NCI-H2171 (cell line): ENCODE measurements at regions not wholly inside any gene's neighbourhood (a gene's known extent, or its start where the extent isn't known, plus 50 kb on each side); places are given as distances from the start of the nearest gene placed in this dataset.
"Not testable (repeated sequence)": the region's sequence is repeated elsewhere in the genome, so short reads cannot be mapped to it uniquely, and the experiment has no call there.

Experiments used
- DNase-seq: peaks from one replicate; lab custom pipeline; 2025; lab: John Stamatoyannopoulos, UW

DNA sequence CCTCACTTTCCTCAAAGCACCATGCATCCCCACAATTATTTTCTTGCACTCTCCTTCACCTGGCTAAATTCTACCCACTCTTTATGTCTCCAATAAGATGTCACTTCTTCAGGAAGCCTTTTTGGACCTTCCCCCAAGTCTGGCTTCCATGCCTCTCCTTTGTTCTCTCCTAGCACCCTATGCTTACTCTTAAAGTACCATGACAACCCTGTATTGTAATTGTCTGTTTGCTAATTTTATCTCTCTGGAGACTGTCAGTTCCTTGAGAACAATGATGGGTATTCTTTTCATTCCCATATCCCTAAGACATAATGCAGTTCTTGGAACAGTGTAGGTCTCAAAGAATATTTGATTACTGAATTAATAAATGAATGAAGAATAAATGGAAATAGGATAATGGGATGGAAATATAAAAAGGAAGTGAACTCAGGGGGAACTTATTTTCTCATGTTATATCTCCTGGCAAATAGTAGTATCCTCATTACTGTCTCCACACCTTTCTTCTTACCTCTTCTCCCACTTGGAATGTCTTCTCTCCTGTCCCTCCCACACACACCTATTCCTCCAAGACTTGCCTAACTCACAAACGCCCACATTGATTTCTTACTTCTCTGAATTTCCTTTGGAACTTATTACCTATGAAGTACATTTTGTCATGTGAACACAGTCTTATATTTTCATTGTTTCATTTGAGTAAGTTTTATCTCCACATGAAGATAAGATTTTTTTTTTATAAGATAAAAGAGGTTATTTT is 499.1 kb downstream of the NFIB start:
- no peak for DNase-seq

DNA sequence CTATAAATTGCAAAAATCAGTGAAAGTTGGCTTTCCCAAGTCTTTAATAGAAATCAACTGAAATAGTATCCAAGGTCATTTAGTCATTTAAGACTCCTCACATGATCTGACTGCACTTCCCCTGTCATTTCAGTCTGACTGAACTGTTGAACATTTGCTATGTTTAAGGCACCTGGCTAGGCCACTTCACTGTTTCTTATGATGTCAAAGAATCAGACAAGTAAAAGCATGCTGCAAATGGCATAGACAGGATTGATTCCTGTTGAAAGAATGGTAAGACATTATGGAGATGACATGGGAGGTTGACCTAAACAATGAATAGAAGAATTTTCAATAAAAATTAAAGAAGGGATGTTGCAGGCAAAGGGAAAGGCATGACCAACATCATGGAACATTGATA is 502.1 kb downstream of the NFIB start:
- no peak for DNase-seq

DNA sequence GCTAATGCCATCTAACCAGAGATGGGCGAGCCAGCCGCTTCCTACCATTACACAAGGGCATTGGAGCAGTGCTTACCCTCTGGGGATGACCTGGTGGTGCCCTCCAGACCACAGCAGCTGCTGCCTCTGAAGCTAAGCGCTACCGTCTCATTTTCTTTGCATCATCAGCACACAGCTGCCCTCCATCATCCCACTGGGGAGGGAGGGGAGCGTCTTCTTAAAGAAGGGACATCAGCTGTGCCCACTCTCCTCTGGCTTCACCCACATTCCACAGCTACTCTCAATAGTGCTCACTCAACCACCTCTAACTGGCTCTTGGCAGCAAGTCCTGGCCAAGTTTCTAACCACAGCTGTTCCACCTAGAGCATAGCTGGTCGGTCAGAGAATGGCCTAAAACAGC is 503.4 kb downstream of the NFIB start:
- DNase-seq, result no peak

DNA sequence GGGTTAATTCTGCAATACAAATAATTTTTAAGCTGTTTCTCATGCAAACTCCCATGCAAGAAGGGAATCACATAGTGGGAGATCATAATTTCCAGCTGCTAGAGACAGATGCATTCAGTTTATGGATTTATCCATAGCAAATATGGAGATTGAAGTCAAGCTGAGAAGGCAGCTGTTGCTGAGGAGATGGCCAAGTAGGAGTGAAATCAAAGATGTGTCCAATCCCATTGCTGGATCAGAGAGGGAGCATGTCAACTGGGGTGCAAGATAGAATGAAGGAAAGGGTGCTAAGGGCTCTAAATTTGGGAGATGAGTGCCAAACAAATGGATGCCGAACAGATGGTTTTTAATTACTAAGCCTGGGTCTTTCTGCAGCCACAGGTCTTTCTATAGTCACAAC is 504.5 kb downstream of the NFIB start:
- no peak for DNase-seq

DNA sequence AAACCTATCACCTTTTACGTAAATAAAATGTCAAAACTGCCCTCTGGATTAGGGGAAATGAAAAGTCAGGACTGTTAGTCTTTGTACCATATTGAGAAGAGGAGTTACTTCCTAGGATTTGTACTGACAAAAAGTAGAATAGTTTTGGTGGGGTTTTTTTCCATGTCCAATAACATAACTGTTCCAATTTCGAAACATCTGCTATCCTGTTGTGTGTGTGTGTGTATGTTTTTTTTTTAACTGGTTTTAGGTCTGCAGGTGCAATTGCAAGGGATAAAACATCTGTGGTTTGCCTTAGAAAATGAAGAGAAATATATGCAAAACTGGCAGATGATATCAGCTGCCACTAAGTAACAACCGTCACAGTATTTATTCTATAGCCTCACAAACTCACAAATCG is 506.8 kb downstream of the NFIB start:
- no peak for DNase-seq

DNA sequence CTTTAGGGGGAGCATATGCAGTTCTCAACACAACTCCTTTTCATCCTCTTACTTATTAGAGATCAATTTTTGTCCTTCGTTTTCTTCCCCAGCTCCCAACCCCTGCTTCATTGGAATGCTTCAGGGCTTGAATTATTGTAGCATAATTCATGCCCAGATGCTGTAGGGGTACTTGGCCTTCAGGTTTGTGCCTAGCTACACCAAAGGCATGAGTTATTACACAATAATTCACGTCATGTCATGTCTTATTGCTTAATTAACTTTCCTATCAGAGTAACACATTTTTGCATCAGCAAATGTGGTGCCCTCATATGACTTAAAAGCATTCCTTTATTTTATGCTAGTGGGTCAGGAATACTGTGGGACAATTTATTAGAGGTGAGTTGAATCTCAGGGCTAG is 507.2 kb downstream of the NFIB start:
- DNase-seq, result no peak

DNA sequence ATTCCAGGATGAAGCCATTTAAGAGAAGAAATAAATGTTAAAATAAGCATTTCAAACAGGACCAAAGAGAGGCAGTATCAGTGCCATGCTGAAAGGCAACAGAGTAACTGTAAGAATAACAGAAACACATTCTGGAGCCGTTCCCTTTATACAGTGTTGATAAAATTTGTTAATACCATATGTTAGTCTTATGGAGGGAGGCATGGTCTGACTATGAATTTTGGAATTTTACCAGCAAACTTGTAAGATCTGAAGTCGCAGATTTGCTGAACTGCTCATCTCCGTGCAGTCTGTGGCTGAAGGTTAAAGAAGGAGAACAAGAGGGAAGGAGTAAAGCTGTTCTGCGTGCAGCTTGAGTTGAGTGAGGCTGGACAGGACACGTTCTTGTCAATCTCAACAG is 508.4 kb downstream of the NFIB start:
- DNase-seq, result no peak

DNA sequence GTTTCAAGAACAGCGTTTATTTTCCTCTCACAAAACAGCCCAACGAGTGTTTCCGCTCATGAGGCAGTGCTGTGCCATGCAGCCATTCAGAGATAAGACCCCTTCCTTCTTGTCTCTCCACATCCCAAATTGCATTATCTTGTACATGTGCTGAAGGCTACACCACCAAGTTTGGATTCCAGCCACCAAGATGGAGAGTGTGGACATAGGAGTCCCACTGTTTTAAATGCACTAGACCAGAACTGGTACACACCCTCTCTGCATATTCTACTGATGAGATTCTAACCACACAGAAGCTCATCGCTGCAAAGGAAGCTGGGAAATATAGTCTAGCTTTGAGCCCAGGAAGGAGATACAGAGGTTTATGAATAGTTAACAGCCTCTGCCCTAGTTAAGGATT is 509.4 kb downstream of the NFIB start:
- DNase-seq, result no peak

DNA sequence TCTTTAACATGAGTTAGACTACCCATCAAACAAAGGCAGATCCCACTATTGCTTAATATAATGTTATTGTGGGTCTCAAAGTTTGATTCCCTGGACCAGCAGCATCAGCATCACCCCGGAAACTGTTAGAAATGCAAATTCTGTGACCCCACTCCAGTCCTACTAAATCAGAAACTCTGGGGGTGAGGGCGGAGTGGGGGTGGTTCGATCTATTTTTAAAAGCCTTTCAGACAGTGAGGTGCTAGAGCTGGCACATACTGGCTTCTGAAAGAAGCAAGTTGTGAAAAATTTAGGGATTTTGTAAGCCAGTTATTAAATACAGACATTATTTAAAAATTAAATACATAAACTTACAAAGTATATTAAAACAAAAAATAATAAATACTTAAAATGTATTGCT is 513.2 kb downstream of the NFIB start:
- no peak for DNase-seq

DNA sequence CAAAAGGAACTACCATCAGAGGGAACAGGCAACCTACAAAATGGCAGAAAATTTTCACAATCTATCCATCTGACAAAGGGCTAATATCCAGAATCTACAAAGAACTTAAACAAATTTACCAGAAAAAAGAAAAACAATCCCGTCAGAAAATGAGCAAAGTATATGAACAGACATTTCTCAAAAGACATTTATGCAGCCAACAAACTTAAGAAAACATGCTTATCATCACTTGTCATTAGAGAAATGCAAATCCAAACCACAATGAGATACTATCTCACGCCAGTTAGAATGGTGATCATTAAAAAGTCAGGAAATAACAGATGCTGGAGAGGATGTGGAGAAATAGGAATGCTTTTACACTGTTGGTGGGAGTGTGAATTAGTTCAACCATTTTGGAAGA is 516.2 kb downstream of the NFIB start:
- DNase-seq, result not testable (repeated sequence)

DNA sequence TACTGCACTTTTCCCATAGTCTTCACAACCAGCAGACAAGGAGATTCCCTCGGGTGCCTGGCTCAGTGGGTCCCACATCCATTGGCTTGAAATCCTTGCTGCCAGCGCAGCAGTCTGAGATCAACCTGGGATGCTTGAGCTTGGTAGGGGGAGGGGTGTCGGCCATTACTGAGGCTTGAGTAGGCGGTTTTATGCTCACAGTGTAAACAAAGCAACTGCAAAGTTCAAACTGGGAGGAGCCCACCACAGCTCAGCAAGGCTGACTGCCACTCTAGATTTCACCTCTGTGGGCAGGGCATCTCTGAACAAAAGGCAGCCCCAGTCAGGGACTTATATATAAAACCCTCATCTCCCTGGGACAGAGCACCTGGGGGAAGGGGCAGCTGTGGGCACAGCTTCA is 512.3 kb upstream of the MPDZ start:
- no peak for DNase-seq

DNA sequence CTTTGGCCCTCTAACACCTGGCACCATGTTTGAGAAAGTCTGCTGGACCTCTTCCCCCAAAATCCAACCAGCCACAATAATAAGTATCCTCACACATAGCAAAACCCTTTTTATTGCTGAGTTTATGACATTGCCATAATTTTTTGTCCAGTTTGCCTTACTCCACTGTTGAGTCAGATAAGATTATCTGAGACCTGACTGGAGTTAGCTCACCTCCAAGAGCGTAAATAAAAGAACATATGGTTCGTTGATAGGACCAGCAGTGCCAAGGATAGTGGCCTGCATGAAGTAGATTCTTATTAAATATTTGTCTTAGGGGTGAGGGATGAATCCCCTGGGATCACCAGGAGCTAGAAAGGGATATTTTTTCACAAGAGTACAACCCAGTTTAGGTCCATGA is 510.6 kb upstream of the MPDZ start:
- no peak for DNase-seq

DNA sequence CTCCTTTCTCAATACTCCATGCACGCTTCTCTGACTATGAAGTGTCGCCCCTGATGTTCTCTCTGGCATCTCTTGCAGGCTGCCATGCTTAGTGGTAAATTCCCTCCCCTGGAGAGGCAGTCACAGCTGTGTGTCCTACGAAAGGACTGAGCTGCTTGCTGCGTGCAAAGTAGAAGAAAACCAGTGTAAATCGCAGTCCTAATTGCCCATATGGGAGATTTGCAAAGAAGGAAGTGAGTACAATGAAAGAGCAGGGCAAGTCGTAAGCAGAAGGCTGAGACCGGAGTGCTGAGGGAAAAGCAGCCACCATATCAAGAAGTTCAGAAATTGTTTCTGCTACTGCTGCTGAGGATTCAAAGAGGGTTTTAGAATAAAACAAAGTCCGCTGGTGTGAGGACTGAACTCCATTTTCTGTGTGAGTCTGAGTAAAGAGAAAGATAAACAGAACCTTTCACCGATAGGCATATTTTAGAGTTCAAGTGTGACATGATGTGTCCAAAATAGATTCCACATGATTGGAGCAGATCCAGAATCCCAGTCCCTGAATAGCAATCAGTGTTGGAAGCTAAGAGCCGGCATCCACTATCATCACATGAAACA is 507.8 kb upstream of the MPDZ start:
- DNase-seq, result no peak

DNA sequence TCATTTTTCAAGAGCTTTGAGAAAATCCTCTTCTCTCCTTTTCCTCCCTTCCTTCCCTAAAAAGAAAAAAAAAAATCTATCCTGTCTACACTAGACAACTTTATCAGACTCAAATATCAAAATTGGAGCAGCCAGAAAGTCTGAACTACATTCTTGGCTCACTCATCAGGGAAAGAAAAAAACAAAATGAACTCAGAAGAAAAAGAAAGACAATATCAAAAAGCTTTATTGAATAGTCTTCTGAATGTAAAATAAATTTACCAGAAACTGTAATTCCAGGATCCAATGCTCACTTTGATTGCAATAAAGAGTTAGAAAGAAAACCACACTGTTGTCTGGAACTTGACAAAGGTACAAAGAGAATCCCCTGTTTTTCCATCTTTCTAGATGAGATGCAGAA is 507.2 kb upstream of the MPDZ start:
- no peak for DNase-seq

DNA sequence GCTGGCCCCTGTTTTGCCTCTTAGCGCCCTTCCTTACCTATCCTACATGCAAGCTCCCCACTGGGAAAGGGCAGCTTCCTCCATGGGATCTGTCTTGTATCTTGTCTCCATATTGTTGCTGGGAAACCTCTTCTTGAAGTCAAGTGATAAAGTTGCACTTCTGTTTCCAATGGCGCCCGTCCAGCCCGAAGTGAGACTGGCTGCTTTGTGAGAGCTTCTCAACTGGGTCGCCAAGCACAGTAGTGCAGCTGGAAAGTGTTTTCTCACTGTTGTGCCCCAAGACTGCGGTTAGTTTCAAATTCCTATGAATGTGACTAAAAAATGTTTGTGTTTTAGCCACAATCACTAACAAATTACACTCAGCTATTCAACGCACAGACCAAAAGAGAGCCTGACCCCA is 506.6 kb upstream of the MPDZ start:
- DNase-seq, result no peak

DNA sequence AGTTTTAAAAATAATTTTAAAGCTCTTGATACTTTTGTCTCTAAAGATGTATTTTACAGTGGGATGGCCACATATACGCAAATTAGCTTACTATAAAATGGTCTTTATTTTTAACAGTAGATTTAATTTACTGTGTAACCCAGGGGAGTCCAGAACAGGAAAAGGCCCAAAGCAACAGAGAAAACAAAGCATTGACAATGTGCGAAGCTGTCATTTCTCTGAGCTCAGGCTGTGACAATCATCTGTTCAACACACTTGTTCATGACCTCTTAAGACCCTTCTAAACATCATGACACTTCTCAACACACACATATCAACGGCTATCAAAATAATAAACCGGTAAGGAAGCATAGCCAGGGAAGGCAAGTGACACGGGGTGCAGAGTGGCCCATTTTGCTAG is 499.6 kb upstream of the MPDZ start:
- no peak for DNase-seq

DNA sequence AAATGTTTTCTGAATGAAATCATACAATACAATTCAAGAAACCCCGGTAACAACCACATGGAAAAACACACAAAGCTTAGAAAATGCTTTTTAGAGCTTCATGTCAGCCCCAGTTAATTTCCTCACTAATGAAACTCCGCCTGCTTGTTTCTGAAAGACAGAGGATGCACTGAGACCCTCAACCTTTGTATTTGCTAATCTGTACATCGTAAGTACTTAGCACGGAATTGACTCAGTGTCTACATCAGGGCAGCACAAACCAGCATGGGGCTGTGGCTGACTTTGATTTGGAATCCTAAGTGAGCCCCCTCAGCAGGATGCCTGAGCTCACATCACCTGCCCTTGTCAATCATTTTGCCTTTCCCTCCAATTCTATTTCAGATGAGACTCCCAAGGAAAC is 499.1 kb upstream of the MPDZ start:
- DNase-seq, result no peak

DNA sequence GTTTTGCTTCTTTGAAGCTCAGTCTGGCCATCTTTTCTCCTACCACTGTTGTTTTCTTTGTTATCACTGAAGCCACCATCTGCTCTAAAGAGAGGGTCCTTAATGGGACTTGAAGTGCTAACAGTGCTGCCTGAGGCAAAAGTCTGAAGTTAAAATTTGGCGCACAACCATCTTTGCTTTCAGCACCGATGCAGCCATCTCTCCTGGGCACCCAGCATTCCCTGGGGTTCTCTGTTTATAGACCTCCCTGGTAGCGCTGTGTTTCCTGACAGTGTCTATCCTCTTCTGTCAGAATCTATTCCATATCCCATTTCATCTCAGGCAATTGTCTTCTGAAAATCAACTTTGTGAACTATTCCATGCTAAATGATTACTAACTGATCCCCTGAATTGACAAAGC is 491.5 kb upstream of the MPDZ start:
- DNase-seq, result no peak

DNA sequence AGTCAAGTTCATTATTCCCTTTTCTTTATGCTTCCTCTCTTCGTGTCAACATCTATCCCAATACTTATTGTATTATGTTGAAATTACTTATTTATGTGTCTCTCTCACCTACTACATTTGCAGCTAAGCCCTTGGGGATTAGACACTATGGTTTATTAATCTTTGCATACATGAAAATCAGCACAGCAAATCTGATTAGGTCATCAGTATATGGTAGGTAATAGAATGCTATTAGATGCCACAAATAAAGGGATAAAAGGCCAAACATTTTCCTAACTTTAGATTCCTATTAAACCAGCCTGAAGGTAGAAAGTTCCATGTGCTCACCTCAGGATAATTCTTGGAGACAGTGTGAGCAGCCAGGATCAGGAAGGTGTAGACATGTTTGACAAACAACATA is 490.1 kb upstream of the MPDZ start:
- no peak for DNase-seq

DNA sequence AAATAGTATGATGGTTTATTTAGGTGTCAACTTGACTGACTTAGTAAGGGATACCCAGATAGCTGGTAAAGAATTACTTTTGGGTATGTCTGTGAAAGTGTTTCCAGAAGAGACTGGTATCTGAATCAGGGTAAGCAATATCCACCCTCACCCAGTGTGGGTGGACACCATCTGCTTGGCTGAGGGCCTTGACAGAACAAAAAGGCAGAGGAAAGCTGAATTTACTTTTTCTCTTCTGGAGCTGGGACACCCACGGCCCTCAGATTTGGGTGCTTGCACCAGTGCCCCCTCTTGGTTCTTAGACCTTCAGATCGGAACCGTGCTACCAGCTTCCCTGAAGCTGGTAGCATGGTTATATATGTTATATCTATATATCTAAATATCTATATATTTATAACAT is 489.5 kb upstream of the MPDZ start:
- DNase-seq, result no peak

DNA sequence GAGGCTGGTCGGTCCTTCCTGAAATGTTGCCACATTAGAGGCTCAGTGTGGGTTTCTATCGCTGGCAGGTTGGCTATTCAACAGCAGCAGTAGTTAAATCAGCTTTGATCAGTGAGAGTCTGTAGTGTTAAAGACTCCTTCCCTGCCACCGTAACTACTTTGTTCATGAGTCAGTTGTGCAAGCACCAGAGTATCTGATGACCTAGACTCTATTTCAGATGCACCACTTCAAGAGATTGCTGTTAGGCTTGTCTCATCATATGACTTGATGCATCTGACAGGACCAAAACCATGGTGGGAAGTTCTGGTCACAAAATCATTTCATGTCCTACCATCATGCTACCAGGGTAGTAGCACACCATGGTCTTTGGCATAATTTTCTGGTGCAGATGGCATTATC is 482.7 kb upstream of the MPDZ start:
- DNase-seq, result no peak

DNA sequence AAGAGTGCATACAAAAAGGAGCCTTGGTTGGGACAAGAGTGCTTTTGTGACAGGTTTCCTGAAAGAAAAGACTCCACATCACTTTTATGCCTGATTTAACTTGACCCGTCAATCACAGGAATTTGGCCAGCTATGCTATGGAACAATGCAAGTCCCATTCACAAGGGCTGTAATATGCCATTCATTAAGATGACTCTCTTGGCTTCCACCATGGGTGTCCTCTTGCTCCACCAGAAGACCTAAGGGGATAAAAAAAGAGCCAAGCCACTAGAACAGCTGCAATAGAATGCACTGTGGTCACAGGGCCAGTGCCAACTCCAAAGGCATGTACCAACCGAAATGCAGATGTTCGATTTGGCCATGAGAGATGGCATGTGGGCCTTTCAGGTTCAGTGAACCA is 480.1 kb upstream of the MPDZ start:
- DNase-seq, result no peak

DNA sequence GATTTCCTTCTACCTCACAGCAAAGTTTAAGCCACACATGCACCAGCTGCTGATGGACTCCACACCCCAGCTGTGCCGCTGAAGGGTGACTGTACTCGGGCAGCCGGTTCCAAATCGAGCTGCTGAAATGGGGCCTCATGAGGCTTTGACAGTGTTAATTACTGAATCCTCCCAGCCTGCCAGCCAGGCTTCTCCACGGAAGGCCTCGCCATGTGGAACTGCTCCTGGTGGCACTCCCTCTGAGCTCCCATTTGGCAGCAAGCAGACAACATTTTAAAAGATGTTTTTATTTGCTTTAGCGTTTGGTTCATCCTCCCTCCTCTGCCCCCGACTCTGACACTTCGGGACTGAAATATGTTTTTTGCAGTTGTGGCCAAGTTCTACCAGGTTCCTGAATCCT is 479.4 kb upstream of the MPDZ start:
- DNase-seq, result no peak

DNA sequence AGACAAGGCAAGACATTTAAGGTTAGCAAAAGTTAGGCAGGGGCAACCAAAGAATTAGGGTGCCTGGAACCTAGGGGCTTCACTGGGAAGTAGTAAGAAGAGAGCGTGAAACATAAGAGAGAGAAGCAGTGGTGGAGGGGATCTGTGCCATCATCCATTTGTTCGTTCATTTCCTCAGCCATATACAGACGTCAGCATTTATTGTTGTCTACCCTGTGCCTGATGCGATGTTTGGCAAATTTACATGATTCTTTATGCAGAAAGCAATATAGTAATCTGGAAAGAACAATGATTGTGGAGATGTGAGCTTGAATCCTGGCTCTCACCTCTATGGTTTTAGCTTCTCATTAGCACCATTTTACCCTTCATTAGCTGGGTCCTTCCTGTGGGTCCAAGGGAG is 477.5 kb upstream of the MPDZ start:
- no peak for DNase-seq
